ENCODE measurements at regions not wholly inside any gene's neighbourhood (a gene's known extent, or its start where the extent isn't known, plus 50 kb on each side); places are given as distances from the start of the nearest gene placed in this dataset.

DNA sequence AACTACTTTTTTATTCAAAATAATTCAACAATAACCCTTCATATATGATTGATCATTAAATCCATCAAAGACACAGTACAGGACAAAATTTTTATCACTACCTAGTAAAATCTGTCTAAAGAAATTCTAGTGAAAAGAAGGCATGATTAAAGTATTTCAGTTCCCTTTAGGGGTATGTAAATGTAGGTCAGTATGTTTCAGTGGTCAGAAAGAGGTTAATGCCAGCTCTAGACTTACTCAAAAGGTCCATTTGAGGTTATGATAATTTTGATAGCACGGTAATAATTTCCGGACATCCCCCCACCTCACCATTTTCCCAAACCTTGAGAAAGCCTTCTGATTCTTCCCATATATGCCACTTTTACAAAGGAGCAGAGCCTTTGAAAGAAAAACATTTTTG is 193.5 kb upstream of the ID4 start:
- no peak for DNase-seq

DNA sequence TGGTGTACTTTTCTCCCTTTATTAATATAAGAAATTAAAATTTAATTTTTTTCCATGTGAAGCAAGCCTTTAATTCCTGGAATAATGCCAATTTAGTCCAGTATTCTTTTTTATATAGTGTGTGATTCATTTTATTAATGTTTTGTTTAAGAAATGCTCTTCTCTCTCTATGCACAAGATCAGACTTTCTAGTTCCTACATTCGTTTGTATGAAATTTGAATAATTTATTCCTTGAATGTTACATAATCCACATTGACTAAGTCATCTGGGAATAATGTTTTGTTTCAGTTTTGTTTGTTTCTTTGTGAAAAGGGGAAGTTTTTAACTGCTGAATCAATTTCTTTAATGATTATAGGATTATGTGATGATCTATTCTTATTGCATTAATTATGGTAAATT is 181.4 kb upstream of the ID4 start:
- DNase-seq: no peak

DNA sequence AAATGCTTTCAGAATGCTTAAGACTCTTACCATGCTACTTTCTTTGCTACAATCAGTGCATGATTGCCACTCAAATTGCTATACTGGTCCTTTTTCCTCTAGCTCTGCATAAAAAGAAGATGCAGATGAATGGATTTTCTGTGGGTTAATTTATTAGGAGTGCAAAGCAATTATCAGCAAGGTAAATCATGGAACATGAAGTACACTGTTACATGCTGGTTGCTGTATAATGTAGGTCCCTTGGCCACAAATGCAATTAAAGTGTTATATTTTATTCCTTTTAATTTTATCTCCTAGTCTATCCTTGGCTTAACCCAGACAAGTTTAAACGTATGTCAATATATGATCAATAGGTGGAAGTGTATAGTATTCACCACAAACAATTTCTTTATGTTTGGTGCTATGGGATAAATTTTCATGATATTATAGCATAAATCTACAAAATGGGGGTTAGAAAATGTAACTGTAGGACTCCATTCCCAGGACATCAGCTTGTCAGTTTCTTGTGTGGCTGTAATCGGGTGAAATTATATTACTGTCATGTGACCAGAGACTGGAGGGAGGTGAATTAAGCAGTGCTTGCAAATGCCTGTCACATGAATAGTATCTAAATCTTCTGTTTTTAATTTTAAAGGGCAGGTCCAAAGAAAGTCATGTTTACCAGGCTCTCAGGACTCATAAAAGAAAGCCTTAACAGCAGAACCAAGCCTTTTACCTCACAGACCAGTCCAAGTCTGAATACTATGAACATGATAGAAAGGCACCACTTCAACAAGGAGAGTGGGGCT is 176.9 kb upstream of the ID4 start:
- DNase-seq: no peak

DNA sequence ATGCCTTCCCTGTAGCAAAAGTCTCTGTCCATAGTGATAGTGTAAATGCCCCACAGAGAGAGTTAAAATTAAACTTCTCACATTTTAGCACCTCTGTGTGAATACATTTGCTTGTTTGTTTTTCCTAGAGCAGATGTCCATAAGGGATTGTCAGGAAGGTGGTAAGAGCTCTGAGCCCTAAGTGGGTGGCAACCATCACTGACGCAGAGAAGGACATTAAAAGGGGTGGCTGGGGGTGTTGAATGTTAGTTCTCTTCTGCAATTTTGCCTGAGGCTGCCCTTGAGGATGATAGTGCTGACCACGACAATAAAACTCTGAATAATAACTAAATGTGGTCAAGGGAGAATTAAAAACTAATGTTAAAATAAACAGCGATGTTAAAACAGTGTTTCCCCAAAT is 174.3 kb upstream of the ID4 start:
- no peak for DNase-seq

DNA sequence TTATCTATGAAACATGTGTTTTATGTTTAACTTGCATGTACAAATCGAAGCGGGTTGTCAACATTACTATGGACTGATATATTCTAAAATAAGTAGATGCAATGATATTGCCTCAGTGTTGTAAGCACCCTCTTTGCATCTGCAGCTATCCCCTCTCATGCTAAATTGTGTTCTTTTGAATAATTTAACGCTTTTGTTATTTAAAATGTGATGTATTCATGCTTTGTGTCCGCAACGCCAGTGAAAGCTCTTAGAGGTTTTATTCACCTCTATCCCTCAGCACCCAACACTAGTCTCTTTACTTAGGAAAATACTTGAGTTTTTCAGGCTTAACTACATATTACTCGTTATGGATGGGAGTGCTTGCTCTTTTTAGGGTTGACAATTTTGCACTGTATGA is 173.7 kb upstream of the ID4 start:
- no peak for DNase-seq

DNA sequence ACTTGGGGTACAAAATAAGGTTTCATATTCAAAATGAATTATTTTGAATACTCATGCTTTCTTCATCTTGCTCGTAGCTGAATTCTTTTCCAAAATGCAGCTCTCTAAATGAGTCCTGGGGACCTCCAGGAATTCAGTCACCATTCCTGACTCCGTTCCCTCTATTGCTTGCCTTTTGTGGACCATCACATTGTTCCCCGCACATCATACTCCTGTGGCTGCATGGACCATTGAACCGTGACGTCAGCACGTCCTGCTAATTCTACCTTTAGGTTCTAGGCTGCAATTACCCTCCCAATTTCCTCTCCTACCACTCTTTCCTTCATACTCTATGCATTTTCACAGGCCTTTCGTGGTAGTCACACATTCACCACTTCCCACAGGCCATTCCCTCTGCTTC is 173.1 kb upstream of the ID4 start:
- no peak for DNase-seq

DNA sequence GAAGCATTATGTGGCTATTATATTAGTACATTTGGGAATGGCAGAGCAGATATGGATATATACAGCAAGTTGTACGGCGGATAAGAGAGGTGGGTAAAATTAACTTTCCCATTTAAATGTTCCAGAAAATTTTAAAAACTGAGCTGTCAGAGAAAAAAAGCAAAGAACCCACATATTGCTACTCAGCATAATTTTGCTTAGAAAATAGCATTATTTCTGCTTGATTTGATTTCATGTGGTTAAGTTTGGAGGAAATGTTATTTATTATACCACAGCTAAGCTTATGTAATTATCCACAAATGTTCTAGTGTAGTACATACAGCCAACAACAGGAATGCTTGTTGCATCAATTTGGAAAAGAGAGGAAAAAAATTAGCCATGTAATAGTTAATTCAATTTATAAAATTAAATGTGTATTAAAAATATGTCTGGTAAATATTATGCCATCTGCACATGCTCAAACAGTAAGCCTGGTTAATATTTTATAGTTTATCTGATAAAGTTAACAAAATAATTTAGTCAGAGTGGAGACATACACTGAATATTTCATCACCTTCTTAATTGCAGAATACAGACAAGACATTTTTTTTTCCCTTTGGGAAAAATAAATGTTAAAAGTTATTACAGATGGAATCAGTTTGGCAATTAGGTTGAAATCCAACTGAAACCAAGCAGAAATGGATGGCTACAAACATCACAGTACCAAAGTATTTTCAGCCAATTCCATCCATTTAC is 172.1 kb upstream of the ID4 start:
- no peak for DNase-seq

DNA sequence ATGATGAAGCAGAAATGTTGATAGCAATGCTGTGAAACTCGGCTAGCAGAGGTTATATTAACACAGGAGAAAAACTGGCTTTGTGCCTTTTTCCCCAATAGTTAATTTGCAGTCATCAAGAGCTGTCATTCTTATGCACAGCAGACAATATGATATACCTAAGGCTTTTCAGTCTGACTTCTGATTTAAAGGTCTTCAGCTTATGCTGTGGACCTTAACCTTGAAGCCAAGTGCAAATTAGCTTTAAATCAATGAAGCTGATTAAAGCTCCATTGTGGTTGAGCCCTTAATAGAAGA is 171.6 kb upstream of the ID4 start:
- no peak for DNase-seq

DNA sequence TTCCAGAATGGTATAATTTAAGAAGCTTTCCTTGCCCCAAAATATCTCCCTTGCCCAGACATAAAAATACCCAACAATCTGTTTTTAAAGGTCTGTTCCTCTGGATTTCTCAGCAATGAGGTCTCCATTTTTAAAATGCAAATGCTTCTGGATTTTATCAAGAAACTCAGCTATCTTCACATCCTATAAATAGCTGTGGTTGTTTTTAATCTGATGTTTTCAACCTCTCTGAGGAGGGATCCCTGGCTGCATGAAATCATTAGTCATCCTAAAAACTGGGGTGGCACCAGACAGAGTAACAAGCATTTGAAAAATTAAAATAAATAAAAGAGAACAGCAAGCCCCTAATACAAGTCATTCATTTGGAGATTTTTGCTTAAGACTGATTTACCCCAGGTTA is 168.5 kb upstream of the ID4 start:
- no peak for DNase-seq

DNA sequence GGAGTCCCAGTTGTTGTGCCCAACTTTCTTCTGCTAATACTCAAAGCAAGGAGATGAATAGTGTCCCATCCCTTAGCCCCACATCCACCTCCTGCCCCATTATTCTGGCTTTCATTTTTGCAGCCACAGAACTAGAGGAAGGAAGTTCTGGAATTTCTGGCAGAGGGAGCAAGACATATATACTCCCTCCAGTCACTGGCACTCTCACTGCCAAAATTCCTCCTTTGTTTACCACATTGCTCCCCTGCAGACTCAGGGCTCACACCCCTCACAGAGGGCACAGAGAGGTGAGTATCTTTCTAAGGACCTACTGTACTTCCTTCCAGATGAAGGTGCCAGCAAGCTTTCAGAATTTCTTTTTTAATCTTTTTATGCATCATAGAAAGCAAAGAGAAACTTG is 168.0 kb upstream of the ID4 start:
- DNase-seq: no peak

DNA sequence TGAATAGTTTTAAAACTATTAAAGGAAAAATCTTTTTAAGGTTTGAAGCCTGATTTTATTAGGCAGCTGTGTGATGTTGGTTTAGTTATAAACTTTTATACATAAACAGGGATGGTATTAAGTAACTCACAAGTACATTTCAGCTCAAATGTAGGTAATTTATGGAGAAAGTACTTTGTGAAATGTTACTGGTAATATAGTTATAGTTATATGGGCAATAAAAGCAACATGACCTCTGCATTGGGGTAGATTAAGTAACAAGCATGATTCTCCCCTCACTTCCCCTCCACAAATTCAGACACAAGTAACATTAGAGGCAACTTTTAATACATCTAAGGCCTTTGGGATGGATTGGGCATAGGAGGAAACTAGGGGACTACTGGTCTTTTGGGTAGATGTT is 154.3 kb upstream of the ID4 start:
- no peak for DNase-seq

DNA sequence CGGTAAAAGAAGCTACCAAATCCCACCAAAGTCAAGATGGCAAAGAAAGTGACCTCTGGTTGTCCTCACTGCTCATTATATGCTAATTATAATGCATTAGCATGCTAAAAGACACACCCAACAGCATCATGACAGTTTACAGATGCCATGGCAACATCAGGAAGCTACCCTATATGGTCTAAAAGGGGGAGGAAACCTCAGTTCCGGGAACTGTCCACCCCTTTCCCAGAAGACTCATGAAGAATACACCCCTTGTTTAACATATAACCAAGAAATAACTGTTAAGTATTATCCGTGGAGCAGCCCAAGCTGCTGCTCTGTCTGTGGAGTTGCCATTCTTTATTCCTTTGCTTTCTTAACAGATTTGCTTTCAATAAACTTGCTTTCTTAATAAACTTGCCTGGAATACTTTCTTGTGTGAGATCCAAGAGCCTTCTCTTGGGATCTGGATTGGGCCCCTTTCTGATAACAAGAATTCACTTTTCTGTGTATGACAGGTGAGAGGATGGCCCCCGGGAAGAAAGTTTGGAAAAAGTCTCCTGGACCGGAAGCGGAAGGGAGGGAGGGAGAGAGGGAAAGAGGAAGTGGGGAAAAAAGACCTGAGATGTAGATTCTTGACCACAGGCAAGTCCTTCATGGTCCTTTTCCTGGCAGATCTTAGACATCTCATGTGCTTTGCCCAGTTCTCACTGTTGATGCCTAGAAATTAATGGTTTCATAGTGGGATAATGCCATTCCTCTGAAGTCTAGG is 146.7 kb upstream of the ID4 start:
- DNase-seq: no peak

DNA sequence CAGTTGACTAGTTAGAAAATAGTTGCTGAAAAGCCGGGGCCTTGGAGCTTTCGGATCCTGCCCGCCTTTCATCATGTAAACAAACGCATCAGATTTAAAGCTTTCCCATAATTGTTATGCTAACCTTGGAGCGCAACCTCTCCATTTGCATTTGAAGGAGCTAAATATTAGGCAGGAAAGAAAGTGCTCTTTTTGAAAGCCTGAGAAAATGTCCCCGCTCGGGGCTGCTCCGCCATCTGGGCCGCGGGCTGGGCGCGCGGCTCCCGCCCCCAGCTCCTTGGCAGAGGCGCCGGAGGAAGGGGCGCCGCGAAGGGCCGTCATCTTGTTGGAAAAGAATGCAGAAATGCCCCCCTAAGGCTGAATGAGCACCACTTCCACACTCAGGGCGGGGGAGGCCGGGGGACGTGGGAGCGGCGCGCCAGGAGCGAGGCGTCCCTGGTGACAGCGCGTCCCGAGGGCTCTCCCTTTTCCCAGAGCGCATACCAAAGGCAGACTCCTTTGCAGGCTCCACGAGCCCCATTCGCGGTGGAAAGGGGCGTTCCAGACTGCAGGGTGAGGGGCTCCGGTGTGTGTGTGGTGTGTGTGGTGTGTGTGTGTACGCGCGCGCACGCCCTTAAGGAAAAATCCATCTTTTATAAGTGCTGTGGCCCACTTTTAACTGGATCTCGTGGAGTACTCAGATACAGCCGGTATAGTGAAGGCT is 145.6 kb upstream of the ID4 start:
- DNase-seq: no peak

DNA sequence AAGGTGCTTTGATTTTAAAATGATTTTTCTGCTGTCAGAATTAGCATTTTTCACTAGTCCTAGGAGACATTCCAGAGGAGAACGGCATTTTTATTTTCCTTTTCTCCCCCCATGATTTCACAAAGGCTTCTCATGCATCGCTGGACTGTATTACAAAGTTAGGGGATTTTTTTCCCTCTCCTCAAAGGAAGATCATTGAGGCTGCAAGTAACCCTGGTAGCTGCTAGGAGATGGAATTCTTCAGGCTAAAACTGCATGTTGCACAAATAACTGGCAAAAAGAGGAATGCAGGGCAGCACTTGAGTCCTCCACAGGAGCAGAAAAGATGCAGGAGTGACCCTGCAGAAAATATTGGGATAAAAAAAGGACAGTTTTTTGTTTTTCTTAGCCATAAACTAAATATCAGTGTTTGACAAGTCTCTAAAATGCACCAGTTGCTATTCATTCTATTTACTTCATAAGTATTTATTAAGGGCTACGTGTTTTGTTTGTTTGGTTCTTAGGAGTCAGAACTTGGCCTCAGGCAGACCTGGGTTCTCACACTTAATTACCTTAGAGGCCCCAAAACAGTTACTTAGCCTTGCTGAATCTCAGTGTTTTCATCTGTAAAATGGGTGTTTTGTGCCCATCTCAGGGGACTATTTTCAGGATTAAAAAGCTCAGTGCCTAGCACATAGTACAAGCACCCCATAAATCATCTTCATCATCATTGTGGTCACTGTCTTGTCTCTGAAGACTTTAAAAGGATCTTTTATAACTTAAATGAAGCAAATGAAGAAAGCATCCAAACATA is 144.5 kb upstream of the ID4 start:
- no peak for DNase-seq

DNA sequence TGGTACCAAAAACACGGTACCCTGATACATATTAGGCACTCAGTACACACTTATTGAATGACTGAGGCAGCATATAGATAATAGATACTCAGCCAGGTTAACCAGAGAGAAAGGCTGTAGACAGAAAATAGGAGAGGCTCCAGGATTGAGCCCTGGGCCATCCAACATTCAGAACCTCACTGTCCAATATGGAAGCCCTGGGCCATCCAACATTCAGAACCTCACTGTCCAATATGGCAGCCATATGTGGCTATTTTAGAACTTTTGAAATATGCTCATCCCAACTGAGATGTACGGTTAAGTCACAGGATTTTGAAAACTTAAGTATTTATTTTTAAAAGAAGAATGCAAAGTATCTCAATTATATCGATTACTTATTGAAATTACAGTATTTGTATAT is 142.5 kb upstream of the ID4 start:
- no peak for DNase-seq

DNA sequence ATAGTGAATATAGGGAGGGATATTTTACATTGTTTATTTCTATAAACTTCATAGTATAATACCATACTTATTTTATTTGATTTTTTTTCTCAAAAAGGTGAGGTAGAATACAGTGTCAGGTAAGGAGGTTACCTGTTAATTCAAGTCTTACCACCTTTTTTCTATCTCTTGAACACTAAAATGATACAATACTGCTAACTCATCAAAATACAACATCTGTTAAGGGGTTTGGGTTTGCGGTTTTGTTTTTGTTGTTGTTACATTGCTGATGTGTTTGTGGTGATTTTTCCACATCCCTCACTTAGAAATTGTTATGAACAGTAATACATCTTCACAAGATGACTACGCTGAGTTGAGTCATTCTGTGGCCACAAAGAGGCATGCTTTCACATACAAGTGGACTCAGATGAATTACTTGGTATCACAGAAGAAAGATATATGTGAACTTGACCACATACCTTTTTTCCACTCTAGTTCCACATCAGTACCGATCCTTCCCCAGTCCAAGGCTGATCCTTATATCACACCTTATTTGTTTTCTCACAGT is 139.4 kb upstream of the ID4 start:
- DNase-seq: no peak

DNA sequence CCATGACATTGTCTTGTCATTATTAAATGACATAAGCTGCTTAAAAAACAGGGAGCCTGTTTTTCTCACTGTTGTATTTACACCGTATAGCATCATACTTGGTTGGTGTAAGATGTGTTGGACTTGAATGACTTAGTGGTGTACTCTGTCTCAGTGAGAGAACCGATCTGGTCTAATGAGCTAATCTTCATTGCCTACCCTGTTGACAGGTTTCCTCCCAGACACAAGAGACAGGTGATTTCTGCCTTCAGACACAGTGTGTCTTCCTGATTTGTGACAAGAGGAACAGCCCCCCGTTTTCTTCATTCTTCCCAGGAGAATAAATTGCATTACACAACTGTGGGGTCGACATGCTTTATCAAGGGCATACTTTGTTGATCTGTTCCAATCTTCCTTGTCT is 137.2 kb upstream of the ID4 start:
- no peak for DNase-seq

DNA sequence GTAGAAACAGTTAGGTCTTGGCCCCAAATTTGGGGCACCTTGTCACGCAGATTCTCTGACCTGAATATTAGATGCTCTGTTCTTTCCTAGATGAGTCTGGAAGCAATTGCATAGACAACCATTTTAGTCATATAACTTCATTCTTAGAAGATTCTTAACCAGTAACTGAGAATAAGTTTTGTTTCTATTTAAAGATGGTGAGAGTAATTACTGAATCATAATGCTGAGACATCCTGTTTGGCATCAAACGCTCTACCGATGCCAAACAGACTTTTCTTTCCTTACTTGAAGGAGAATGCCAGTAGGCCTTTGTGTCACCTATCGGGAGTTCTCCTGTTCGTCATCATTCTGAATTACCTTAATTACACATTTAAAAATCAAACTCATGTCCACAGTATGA is 131.6 kb upstream of the ID4 start:
- no peak for DNase-seq

DNA sequence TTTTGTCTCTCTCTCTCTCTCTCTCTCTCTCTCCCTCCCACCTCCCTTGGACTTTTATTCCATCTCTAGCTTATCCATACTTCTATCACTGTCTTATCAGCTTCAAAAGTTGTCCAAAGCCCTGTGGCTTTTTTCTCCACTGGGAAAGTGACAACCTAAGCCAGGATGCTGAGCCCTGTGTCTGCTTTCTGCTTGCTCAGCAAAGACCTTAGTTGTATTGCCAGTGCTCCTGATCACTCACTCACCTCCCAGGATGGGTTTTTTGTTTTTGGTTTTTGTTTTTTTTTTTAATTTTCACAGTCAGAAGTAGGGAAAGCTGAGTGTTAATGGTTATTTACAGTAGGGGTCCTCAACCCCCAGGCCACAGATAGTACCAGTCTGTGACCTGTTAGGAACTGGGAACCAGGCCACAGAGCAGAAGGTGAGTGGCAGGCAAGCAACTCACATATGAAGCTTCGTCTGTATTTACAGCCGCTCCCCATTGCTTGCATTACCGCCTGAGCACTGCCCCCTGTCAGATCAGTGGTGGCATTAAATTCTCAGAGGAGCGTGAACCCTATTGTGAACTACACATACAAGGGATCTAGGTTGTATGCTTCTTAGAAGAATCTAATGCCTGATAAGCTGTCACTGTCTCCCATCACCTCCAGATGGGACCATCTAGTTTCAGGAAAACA is 125.0 kb upstream of the ID4 start:
- no peak for DNase-seq

DNA sequence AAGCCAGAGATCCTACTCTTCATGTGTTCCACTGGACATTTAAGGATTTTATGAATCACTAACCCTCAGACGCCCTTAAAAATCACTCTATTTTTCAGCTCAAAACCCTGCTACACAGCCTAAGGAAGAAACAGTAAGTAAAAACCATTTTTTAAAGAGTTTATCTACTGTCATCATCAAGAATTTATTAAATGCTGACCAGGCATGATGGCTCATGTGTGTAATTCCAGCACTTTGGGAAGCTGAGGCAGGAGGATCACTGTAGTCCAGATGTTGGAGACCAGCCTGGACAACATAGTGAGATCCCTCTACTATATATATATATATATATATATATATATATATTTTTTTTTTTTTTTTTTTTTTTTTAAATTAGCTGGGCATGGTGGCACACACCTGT is 124.2 kb upstream of the ID4 start:
- DNase-seq: no peak

DNA sequence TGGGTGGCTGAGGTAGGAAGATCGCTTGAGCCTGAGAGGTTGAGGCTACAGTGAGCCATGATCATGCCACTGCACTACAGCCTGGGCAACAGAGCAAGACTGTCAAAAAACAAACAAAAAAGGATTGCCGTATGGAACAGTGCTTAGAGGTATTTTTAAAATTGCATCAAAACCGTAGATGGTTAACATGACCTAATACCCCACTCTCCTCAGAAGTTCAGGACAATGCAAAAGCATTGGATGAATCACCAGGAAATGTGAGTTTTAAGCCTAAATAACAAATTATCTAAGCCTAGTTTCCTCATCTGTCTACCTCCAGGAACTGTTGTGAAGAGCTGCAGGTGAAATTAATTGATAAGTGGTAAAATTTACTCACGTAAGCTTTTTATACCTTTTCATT is 123.8 kb upstream of the ID4 start:
- no peak for DNase-seq

DNA sequence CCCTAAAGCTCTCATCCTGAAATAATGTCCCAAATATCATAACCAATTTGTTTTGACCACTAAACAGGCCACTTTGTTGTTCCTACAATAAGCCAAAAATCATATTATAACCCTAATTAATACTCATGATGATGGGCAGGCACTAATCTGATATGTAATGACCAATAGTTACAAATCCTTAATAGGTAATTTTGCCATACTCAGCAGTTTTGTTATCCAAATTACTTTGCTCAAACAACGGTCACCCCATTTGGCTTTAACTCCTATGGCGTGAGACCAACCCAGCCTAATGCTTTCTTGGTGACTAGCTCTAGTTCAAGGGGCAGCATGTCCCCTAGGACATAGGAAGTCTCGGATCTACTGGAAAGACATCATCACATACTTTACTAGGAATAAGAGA is 123.2 kb upstream of the ID4 start:
- no peak for DNase-seq
